Thymus (tissue), 11 donors: ENCODE measurements at regions not wholly inside any gene's neighbourhood (a gene's known extent, or its start where the extent isn't known, plus 50 kb on each side); places are given as distances from the start of the nearest gene placed in this dataset.
A peak's percentile ranks its signal among the peaks of the same experiment; 100 is the strongest.

Experiments used
- DNase-seq, 9 donors: peaks; one replicate each; pipeline ENCODE4 v3.0.0-alpha.2; 2013; ENCODE audit warnings: low spot score in 9 of 9, low read depth in 6 of 9, missing footprints in 1 of 9
- H3K27ac ChIP-seq, 2 donors: one replicate each; pipeline ENCODE4 v1.5.1; 2013; ENCODE audit warnings: control low read depth in 1 of 2, low read depth in 1 of 2, low read length in 1 of 2, mild to moderate bottlenecking in 1 of 2, moderate library complexity in 1 of 2
- H3K27me3 ChIP-seq, 2 donors: one replicate each; pipeline ENCODE4 v1.5.1; 2013; ENCODE audit warnings: low read length in 1 of 2; ENCODE audit not compliant: control insufficient read depth in 2 of 2, insufficient read depth in 1 of 2
- H3K36me3 ChIP-seq, 2 donors: one replicate each; pipeline ENCODE4 v1.5.1; 2013; ENCODE audit warnings: low read length in 1 of 2, mild to moderate bottlenecking in 1 of 2, moderate library complexity in 1 of 2; ENCODE audit not compliant: control insufficient read depth in 2 of 2, insufficient read depth in 2 of 2
- H3K4me1 ChIP-seq, 2 donors: one replicate each; pipeline ENCODE4 v1.5.1; 2013; ENCODE audit warnings: low read length in 2 of 2; ENCODE audit not compliant: control insufficient read depth in 2 of 2, insufficient read depth in 2 of 2
- H3K4me3 ChIP-seq, 2 donors: one replicate each; pipeline ENCODE4 v1.5.1; 2013; ENCODE audit warnings: low read length in 2 of 2, control low read depth in 1 of 2, mild to moderate bottlenecking in 1 of 2
- H3K9me3 ChIP-seq, 2 donors: one replicate each; pipeline ENCODE4 v1.5.1; 2013; ENCODE audit warnings: low read length in 1 of 2, mild to moderate bottlenecking in 1 of 2; ENCODE audit not compliant: control insufficient read depth in 2 of 2, insufficient read depth in 1 of 2
- WGBS: extraction: QIAGEN DNeasy Blood & Tissue Kit; methylation state at CpG from one replicate; pipeline ENCODE4 v1.1.7; 2013; 5-methylcytosine and 5-hydroxymethylcytosine counted together
- donor health status: healthy.

DNA sequence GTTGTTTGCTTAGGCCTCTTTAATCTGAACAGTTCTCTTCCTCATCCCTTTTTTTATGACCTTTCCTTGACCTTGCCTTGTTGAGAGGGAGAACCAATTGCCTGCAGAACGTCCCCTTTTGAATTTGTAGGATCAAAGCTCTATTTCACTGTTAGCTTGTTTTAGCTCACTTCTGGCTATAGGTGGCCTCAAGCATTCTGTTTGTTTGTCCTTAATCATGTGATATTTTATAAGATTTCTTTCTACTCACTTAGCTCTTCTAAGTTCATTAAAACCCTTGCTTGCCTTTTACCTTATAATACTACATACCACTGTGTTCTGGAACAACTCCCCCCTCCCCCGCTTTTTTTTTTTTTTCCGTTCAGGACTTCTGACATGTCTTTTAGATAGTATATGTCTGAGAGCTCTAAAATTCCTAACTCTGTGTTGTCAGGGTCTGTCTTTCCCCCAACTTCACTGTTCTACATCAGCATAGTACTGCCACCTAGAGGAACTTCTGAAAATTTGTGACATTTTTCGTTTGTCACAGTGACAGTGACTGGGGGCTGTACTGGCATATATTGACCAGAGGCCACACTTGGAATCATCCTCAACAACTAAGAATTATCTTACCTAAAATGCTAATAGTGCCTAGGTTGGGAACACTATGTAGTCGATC is 128.5 kb downstream of the LARP7 start:
- WGBS = 23% methylated on average over 5 of the region's 5 CpGs
- DNase-seq = peak in 4 of 9 donors; percentile 3 to 35 (median 8)
- H3K27me3 ChIP-seq = no peaks in the 10 kb centered on the region

DNA sequence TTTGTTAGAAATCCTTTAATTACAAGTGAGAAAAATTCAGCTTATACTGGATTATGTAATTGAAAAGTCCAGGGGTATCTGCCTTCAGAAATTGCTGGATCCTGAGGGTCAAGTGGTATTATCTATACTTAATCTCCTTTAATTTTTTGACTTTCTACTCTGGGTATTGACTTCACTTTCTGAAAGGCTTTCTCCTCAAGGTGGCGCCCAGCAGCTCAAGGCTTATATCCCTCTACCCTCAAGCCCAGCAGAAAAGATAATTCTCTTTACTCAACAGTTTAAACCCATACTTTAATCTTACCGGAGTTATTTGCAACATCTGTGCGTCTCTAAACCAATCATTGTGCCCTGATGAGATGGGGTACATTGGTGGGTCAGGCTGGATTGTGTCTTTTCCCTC is 129.5 kb downstream of the LARP7 start:
- no peak overlapping the region for H3K4me3 ChIP-seq
- H3K27ac ChIP-seq = no peak overlapping the region
- H3K9me3 ChIP-seq = no peaks in the 10 kb centered on the region
- no peaks in the 10 kb centered on the region for H3K36me3 ChIP-seq
- H3K4me1 ChIP-seq = no peaks in the 10 kb centered on the region
- DNase-seq = no peak
- WGBS = 66% methylated on average over 3 of the region's 3 CpGs
- H3K27me3 ChIP-seq = no peaks in the 10 kb centered on the region

More for the DNA sequence above, 128.5 kb downstream of the LARP7 start:
- Histone ChIP-seq H3K4me1 (no peaks in the 10 kb centered on the region), H3K27ac (no peak overlapping the region), H3K4me3 (no peak overlapping the region), H3K36me3 (no peaks in the 10 kb centered on the region), H3K9me3 (no peaks in the 10 kb centered on the region)

DNA sequence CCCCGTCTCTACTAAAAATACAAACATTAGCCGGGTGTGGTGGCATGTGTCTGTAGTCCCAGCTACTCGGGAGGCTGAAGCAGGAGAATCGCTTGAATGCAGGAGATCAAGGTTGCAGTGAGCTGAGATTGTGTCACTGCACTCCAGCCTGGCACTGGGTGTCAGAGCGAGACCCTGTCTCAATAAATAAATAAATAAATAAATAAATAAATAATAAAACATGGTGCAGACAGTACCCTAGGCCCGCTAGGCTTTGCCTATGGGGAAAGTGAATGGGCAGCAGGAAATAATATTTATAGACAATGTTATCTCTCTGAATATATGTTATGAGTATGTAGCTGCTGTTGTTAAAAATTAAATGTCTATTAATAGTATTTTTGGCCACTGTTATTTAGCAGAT is 130.4 kb downstream of the LARP7 start:
- Histone ChIP-seq H3K4me1 (no peaks in the 10 kb centered on the region), H3K4me3 (no peak overlapping the region), H3K27ac (no peak overlapping the region), H3K27me3 (no peaks in the 10 kb centered on the region), H3K9me3 (no peaks in the 10 kb centered on the region), H3K36me3 (no peaks in the 10 kb centered on the region)
- DNase-seq = no peak
- WGBS = 96% methylated on average over 6 of the region's 6 CpGs

DNA sequence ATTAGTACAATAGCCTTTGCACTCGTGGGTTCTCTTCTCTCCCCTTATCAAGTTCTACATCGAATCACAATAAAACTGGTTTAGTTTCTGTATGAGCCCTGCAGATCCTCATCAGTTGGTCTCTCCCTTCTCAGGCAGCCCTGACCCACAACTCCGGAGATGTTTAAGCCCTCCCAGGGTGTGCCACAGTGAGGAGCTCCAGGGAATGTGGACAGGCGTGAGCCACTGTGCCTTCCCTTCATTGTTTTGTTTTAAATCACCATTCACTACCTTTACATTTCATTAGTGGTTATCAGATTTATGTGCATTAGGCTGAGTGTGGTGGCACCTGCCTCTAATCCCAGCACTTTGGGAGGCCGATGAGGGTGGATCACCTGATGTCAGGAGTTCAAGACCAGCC is 133.2 kb downstream of the LARP7 start:
- Histone ChIP-seq H3K9me3 (no peaks in the 10 kb centered on the region), H3K4me3 (no peak overlapping the region), H3K27ac (no peak overlapping the region), H3K36me3 (no peaks in the 10 kb centered on the region), H3K4me1 (no peaks in the 10 kb centered on the region), H3K27me3 (no peaks in the 10 kb centered on the region)
- 89% methylated on average over 5 of the region's 5 CpGs for WGBS
- DNase-seq = no peak

DNA sequence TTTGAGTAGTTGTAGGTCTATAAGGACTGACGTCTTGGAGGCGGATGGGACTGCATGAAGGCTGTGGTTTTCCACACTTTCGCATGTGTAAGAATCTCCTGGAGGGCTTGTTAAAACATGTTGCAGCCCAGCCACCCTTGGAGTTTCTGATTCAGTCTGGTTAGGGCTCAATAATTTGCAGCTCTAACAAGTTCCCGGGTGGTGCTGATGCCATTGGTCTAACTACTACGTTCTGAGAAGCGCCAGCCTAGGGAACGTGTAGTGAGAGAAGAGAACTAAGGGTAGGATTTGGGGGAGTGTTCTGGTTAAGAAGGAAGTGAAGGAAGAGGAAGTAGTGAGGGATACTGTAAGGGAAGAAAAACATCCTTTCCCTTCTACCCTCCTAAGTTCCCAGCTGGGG is 138.9 kb downstream of the LARP7 start:
- no peaks in the 10 kb centered on the region for H3K27me3 ChIP-seq
- no peaks in the 10 kb centered on the region for H3K4me1 ChIP-seq
- no peak overlapping the region for H3K27ac ChIP-seq
- no peaks in the 10 kb centered on the region for H3K9me3 ChIP-seq
- WGBS = 84% methylated on average over 7 of the region's 7 CpGs
- no peak overlapping the region for H3K4me3 ChIP-seq
- no peaks in the 10 kb centered on the region for H3K36me3 ChIP-seq
- DNase-seq = no peak

DNA sequence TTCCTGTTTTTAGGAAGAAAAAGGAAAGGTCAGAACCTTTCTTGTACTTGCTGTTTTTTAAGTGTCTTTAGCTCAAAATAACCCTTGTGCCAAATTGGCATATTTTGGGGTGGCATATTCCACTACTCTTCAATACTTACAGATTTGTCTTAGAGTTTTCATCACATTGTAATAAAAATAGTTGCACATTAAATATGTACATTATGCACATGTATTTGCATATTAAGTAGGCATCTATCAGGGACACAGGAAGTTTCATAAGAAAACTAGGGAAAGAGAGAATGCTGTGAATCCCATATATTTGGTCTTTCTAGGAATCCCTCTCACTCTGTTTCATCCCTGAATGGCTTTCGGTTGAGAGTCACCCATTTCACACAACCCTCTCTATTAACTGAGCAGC is 139.6 kb downstream of the LARP7 start:
- Histone ChIP-seq H3K36me3 (no peaks in the 10 kb centered on the region), H3K27me3 (no peaks in the 10 kb centered on the region), H3K9me3 (no peaks in the 10 kb centered on the region), H3K27ac (no peak overlapping the region), H3K4me1 (no peaks in the 10 kb centered on the region), H3K4me3 (no peak overlapping the region)
- DNase-seq = no peak
- 100% methylated on average over 1 of the region's 1 CpG for WGBS

DNA sequence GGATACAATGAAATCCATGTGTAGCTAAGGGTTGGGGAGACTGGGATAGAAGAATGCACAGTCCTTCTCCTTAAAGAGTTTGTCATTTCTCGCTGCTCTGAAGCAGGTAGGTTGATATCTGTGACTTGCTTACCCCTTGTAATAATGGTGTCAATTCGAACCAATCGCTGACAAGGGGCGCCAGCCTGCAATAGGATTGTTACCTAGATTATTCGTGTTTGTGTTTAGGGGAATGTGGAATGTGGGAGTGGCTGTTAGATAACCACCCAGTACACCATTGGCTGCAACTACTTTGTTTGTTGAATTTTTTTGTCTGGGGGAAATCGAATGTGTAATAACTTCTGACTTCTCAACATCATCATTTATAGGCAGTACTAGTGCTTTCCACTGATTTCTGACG is 141.6 kb downstream of the LARP7 start:
- Histone ChIP-seq H3K9me3 (no peaks in the 10 kb centered on the region), H3K27ac (no peak overlapping the region), H3K27me3 (no peaks in the 10 kb centered on the region), H3K36me3 (no peaks in the 10 kb centered on the region), H3K4me3 (no peak overlapping the region), H3K4me1 (no peaks in the 10 kb centered on the region)
- WGBS = 94% methylated on average over 7 of the region's 7 CpGs
- no peak for DNase-seq

DNA sequence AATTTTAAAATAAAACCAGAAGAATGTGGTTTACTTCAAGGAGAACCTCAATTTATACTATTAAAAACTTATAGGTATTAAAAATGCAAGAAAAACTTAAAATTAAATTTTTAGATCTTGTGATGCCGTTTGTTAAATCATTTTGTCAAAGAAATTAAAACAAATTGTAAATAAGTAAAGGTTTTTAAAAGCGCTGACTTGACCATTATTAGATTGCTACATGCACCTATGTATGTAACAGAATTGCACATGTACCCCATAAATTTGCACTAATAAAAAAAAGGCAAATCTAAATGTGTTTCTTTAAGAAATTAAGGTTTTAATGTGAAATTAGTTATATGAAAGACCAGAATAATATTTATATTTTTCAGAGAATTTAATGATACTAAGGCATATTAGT is 156.1 kb downstream of the LARP7 start:
- WGBS = 89% methylated on average over 2 of the region's 2 CpGs
- no peak for DNase-seq
- no peaks in the 10 kb centered on the region for H3K9me3 ChIP-seq

DNA sequence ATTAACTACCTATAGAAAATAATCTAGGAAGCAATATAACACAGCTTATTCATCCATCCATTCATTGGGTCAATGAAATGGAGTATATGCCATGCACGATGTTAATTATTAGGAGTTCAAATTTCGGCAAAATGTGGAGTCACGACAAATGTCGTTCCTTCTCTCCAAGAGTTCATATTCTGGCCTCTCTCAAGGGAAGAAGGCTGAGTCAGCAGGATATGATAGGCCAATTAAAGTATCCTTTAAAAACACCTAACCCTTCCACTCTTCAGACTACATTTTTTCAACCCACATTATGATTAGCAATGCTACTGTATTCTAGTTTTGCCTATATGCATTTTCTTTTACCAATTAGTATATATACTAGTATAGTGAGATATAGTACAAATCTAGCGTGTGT is 163.1 kb downstream of the LARP7 start:
- no peak overlapping the region for H3K4me3 ChIP-seq
- H3K27ac ChIP-seq = no peak overlapping the region
- WGBS = 96% methylated on average over 5 of the region's 5 CpGs
- no peaks in the 10 kb centered on the region for H3K36me3 ChIP-seq
- no peaks in the 10 kb centered on the region for H3K9me3 ChIP-seq
- no peaks in the 10 kb centered on the region for H3K4me1 ChIP-seq
- no peak for DNase-seq
- no peaks in the 10 kb centered on the region for H3K27me3 ChIP-seq

More for the DNA sequence above, 156.1 kb downstream of the LARP7 start:
- H3K4me1 ChIP-seq = no peaks in the 10 kb centered on the region
- no peaks in the 10 kb centered on the region for H3K36me3 ChIP-seq
- H3K27me3 ChIP-seq = no peaks in the 10 kb centered on the region
- no peak overlapping the region for H3K4me3 ChIP-seq
- H3K27ac ChIP-seq = no peak overlapping the region

DNA sequence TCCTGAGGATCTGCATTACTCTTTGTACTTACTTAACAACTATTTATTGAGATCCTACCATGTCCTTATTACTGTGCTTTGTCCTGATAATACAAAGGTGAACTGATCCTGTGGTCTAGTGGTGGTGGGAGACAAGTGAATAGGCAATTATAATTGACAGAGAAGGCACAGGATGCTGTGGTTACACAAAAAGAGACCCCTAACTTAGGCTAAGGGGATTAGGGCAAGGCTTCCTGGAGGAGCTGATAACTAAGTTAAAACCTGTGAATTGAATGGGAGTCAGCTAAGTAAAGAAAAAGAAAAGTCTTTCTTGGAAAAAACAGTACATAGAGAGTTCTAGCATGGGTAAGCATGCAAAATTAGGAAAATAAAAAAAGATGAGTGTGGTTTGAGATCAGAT is 164.4 kb downstream of the LARP7 start:
- Histone ChIP-seq H3K27ac (no peak overlapping the region), H3K4me1 (no peaks in the 10 kb centered on the region), H3K9me3 (no peaks in the 10 kb centered on the region), H3K27me3 (no peaks in the 10 kb centered on the region), H3K4me3 (no peak overlapping the region), H3K36me3 (no peaks in the 10 kb centered on the region)
- DNase-seq = no peak
